GM12892 (cell line): ENCODE measurements at regions not wholly inside any gene's neighbourhood (a gene's known extent, or its start where the extent isn't known, plus 50 kb on each side); places are given as distances from the start of the nearest gene placed in this dataset.

Source experiments
- POLR2A ChIP-seq: IDR thresholded peaks from 2 replicates; pipeline ENCODE4 v1.6.1; 2011; ENCODE audit warnings: low read depth, low read length, control low read depth
- POLR2AphosphoS5 ChIP-seq: IDR thresholded peaks from 2 replicates; pipeline ENCODE4 v1.6.1; 2011; ENCODE audit warnings: low read depth, low read length, control low read depth

GRCh38 chr3:68287101-68287500 lies 632.7 kb upstream of the SUCLG2 start:
- TF ChIP-seq POLR2A (no peak), POLR2AphosphoS5 (no peak)
